Calu3 (cell line): ENCODE measurements at regions not wholly inside any gene's neighbourhood (a gene's known extent, or its start where the extent isn't known, plus 50 kb on each side); places are given as distances from the start of the nearest gene placed in this dataset.

Experiments used
- BruUV-seq: library from RNA; stranded (reverse); fragments of 400-500 nt; replicated peaks from 2 replicates; lab custom pipeline; 2021; lab: Mats Ljungman, UMichigan
- CTCF ChIA-PET: fragments of 300-600 bp; sonication (Branson Sonifier 250); formaldehyde crosslinking; loops from one replicate; lab custom pipeline; 2022; ENCODE audit warnings: antibody characterized with exemption; lab: Charles Lee
- DNase-seq: peaks from one replicate; pipeline ENCODE4 v3.0.0; 2022
- H3K27ac Mint-ChIP-seq: one replicate; pipeline ENCODE4 v1.8.0; 2022; ENCODE audit warnings: mixed read lengths; ENCODE audit not compliant: unreplicated experiment
- H3K27me3 Mint-ChIP-seq: one replicate; pipeline ENCODE4 v1.8.0; 2022; ENCODE audit warnings: mixed read lengths; ENCODE audit not compliant: unreplicated experiment
- H3K36me3 Mint-ChIP-seq: one replicate; pipeline ENCODE4 v1.8.0; 2022; ENCODE audit warnings: mild to moderate bottlenecking, moderate library complexity, mixed read lengths; ENCODE audit not compliant: insufficient read depth, unreplicated experiment
- H3K4me1 Mint-ChIP-seq: one replicate; pipeline ENCODE4 v1.8.0; 2022; ENCODE audit warnings: mild to moderate bottlenecking, low read depth, mixed read lengths; ENCODE audit not compliant: unreplicated experiment
- H3K4me3 Mint-ChIP-seq: one replicate; pipeline ENCODE4 v1.8.0; 2022; ENCODE audit warnings: mild to moderate bottlenecking, low read depth, moderate library complexity, mixed read lengths; ENCODE audit not compliant: unreplicated experiment
- H3K9me3 Mint-ChIP-seq: one replicate; pipeline ENCODE4 v1.8.0; 2022; ENCODE audit warnings: low read depth, mixed read lengths; ENCODE audit not compliant: unreplicated experiment
- intact Hi-C: fragments of 100-400 bp; cut with micrococcal nuclease; formaldehyde crosslinking; loops from one replicate; pipeline ENCODE4 v1.10.0; 2022; ENCODE audit not compliant: unreplicated experiment
- TF ChIP-seq, protein P1 (sequence below): fragments of 200-600 bp; IDR thresholded peaks from one replicate; pipeline ENCODE4 v1.8.0; 2022; ENCODE audit warnings: antibody characterized with exemption; ENCODE audit not compliant: unreplicated experiment

GRCh38 chr9:118401546-118401945 is 697.3 kb downstream of the TLR4 start:
- Mint-ChIP-seq H3K4me3 (no peak overlapping the region), H3K27me3 (no peaks in the 10 kb centered on the region), H3K4me1 (no peaks in the 10 kb centered on the region), H3K36me3 (no peaks in the 10 kb centered on the region), H3K9me3 (no peaks in the 10 kb centered on the region), H3K27ac (no peak overlapping the region)
- TF ChIP-seq, protein P1, sequence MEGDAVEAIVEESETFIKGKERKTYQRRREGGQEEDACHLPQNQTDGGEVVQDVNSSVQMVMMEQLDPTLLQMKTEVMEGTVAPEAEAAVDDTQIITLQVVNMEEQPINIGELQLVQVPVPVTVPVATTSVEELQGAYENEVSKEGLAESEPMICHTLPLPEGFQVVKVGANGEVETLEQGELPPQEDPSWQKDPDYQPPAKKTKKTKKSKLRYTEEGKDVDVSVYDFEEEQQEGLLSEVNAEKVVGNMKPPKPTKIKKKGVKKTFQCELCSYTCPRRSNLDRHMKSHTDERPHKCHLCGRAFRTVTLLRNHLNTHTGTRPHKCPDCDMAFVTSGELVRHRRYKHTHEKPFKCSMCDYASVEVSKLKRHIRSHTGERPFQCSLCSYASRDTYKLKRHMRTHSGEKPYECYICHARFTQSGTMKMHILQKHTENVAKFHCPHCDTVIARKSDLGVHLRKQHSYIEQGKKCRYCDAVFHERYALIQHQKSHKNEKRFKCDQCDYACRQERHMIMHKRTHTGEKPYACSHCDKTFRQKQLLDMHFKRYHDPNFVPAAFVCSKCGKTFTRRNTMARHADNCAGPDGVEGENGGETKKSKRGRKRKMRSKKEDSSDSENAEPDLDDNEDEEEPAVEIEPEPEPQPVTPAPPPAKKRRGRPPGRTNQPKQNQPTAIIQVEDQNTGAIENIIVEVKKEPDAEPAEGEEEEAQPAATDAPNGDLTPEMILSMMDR: no peak
- CTCF ChIA-PET: no interaction called here
- BruUV-seq: no TSS peak
- DNase-seq: no peak
- intact Hi-C loops: no loop called here

DNA sequence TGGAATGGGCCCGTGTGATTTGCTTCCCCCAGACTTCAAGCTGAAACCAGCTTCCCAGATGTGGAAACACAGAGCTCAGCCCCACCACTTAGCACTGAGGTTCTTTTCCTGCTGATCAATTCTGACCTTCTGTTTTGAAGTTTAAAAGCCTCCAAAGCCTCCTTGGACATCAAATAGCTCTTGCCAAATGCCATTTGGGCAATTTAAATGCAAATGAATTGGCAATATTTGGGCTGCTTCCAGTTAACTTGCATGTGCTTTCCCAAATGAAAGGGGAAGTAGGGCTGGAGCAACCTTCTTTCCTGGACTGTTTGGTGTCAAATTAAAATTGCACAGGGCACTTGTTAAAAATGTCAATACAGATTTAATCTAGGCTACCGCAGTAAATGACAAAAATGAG is 710.5 kb downstream of the TLR4 start:
- Mint-ChIP-seq H3K27me3 (no peaks in the 10 kb centered on the region), H3K36me3 (no peaks in the 10 kb centered on the region), H3K4me1 (no peaks in the 10 kb centered on the region), H3K9me3 (peaks cover 3% of the 10 kb centered on the region), H3K27ac (no peak overlapping the region), H3K4me3 (no peak overlapping the region)
- CTCF ChIA-PET: no interaction called here
- TF ChIP-seq, protein P1: no peak
- intact Hi-C loops: no loop called here
- no peak for DNase-seq
- BruUV-seq: no TSS peak

- TF ChIP-seq, protein P1: no peak
- no peak overlapping the region for H3K4me3 Mint-ChIP-seq
- no peaks in the 10 kb centered on the region for H3K27me3 Mint-ChIP-seq
- H3K9me3 Mint-ChIP-seq: peaks cover 3% of the 10 kb centered on the region
- H3K27ac Mint-ChIP-seq: no peak overlapping the region
- CTCF ChIA-PET: no interaction called here
- DNase-seq: no peak
- BruUV-seq: no TSS peak
- no peaks in the 10 kb centered on the region for H3K4me1 Mint-ChIP-seq
- intact Hi-C loops: no loop called here
- no peaks in the 10 kb centered on the region for H3K36me3 Mint-ChIP-seq
Observed at GRCh38 chr9:118418887-118419565, 714.8 kb downstream of the TLR4 start.

- DNase-seq: no peak
- Mint-ChIP-seq H3K27ac (no peak overlapping the region), H3K4me3 (no peak overlapping the region), H3K36me3 (no peaks in the 10 kb centered on the region), H3K27me3 (no peaks in the 10 kb centered on the region), H3K4me1 (no peaks in the 10 kb centered on the region), H3K9me3 (peaks cover 3% of the 10 kb centered on the region)
- CTCF ChIA-PET: no interaction called here
- TF ChIP-seq, protein P1: no peak
- no TSS peak for BruUV-seq
- intact Hi-C loops: no loop called here
Observed at GRCh38 chr9:118419676-118420075, 715.5 kb downstream of the TLR4 start.
